Hepatocyte (in vitro differentiated cells): ENCODE measurements at regions not wholly inside any gene's neighbourhood (a gene's known extent, or its start where the extent isn't known, plus 50 kb on each side); places are given as distances from the start of the nearest gene placed in this dataset.

Experiments used
- DNase-seq: peaks from one replicate; pipeline ENCODE4 v3.0.0-alpha.2; 2016; ENCODE audit warnings: low spot score
- H2AFZ ChIP-seq: fragments of 200-600 bp; sonication (generic); 2 replicates; pipeline ENCODE4 v1.6.0; 2016; ENCODE audit warnings: antibody characterized with exemption, mild to moderate bottlenecking
- H3K27ac ChIP-seq: fragments of 200-600 bp; sonication (generic); 2 replicates; pipeline ENCODE4 v1.5.1; 2016; ENCODE audit warnings: mild to moderate bottlenecking
- H3K27me3 ChIP-seq: fragments of 200-600 bp; sonication (generic); 2 replicates; pipeline ENCODE4 v1.6.1; 2016
- H3K36me3 ChIP-seq: fragments of 200-600 bp; sonication (generic); replicated peaks from 2 replicates; pipeline ENCODE4 v1.5.1; 2016; ENCODE audit warnings: low read depth; ENCODE audit not compliant: insufficient read depth
- H3K4me1 ChIP-seq: fragments of 200-600 bp; sonication (generic); 2 replicates; pipeline ENCODE4 v1.5.1; 2016; ENCODE audit warnings: mild to moderate bottlenecking, moderate library complexity; ENCODE audit not compliant: insufficient read depth
- H3K4me2 ChIP-seq: fragments of 200-600 bp; sonication (generic); 2 replicates; pipeline ENCODE4 v1.6.0; 2016
- H3K4me3 ChIP-seq: fragments of 200-600 bp; sonication (generic); 2 replicates; pipeline ENCODE4 v1.5.1; 2016; ENCODE audit warnings: mild to moderate bottlenecking
- H3K79me2 ChIP-seq: fragments of 200-600 bp; sonication (generic); 2 replicates; pipeline ENCODE4 v1.6.0; 2017; ENCODE audit warnings: mild to moderate bottlenecking
- H3K9me2 ChIP-seq: fragments of 200-600 bp; sonication (generic); replicated peaks from 2 replicates; pipeline ENCODE4 v1.6.0; 2017; ENCODE audit warnings: mild to moderate bottlenecking; ENCODE audit not compliant: insufficient read depth
- H3K9me3 ChIP-seq: fragments of 200-600 bp; sonication (generic); 2 replicates; pipeline ENCODE4 v1.5.1; 2016; ENCODE audit warnings: low read depth, mild to moderate bottlenecking
- H4K20me1 ChIP-seq: fragments of 200-600 bp; sonication (generic); 2 replicates; pipeline ENCODE4 v1.6.0; 2016; ENCODE audit warnings: mild to moderate bottlenecking; ENCODE audit not compliant: insufficient read depth, poor library complexity, severe bottlenecking
- EZH2 ChIP-seq: fragments of 200-600 bp; sonication (generic); IDR thresholded peaks from 2 replicates; pipeline ENCODE4 v1.6.1; 2016; ENCODE audit warnings: antibody characterized with exemption, mild to moderate bottlenecking, borderline replicate concordance
- EZH2phosphoT487 ChIP-seq: fragments of 200-600 bp; sonication (generic); IDR thresholded peaks from one replicate; pipeline ENCODE4 v1.6.1; 2018; ENCODE audit warnings: antibody characterized with exemption, mild to moderate bottlenecking, low read depth, moderate library complexity; ENCODE audit not compliant: unreplicated experiment, severe bottlenecking
- WGBS: methylation state at CpG from one replicate; pipeline ENCODE4 v1.1.6; 2016; ENCODE audit warnings: low lambda C conversion rate; ENCODE audit errors: missing lambda C conversion rate; 5-methylcytosine and 5-hydroxymethylcytosine counted together
- TF ChIP-seq, protein P1 (sequence below): fragments of 200-600 bp; sonication (generic); IDR thresholded peaks from 2 replicates; pipeline ENCODE4 v1.5.1; 2016; ENCODE audit warnings: antibody characterized with exemption, mild to moderate bottlenecking; ENCODE audit not compliant: poor library complexity

DNA sequence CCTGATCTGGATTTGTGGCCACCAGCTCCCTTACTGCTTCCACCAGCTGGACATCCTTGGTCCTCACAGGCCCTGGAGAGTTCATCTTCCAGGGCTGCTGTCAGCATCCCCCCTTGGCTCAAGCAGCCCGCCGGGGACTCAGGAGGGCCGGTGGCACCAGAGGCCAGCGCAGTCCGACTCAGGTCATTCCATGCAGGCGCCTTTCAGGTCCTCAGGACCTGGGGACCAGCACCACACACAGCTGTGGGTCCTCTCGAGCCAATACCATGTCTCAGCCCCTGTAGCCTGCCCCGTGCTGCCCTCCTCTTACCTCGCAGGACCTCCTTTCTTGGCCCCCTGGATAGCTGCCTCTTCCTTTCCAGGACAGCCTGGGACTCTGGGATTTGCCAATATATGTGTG lies 145.5 kb downstream of the BMS1 start:
- no peak for DNase-seq
- Histone ChIP-seq H4K20me1 (no peaks in the 10 kb centered on the region), H2AFZ (no peak overlapping the region), H3K4me2 (no peak overlapping the region), H3K27me3 (peaks cover 23% of the 10 kb centered on the region), H3K4me3 (no peak overlapping the region), H3K9me2 (no peaks in the 10 kb centered on the region), H3K4me1 (no peaks in the 10 kb centered on the region), H3K79me2 (no peaks in the 10 kb centered on the region), H3K36me3 (no peaks in the 10 kb centered on the region), H3K9me3 (no peaks in the 10 kb centered on the region), H3K27ac (no peak overlapping the region)
- 87% methylated on average over 9 of the region's 9 CpGs for WGBS
- TF ChIP-seq EZH2phosphoT487 (no peak), EZH2 (no peak)
- TF ChIP-seq, protein P1, sequence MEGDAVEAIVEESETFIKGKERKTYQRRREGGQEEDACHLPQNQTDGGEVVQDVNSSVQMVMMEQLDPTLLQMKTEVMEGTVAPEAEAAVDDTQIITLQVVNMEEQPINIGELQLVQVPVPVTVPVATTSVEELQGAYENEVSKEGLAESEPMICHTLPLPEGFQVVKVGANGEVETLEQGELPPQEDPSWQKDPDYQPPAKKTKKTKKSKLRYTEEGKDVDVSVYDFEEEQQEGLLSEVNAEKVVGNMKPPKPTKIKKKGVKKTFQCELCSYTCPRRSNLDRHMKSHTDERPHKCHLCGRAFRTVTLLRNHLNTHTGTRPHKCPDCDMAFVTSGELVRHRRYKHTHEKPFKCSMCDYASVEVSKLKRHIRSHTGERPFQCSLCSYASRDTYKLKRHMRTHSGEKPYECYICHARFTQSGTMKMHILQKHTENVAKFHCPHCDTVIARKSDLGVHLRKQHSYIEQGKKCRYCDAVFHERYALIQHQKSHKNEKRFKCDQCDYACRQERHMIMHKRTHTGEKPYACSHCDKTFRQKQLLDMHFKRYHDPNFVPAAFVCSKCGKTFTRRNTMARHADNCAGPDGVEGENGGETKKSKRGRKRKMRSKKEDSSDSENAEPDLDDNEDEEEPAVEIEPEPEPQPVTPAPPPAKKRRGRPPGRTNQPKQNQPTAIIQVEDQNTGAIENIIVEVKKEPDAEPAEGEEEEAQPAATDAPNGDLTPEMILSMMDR: no peak

DNA sequence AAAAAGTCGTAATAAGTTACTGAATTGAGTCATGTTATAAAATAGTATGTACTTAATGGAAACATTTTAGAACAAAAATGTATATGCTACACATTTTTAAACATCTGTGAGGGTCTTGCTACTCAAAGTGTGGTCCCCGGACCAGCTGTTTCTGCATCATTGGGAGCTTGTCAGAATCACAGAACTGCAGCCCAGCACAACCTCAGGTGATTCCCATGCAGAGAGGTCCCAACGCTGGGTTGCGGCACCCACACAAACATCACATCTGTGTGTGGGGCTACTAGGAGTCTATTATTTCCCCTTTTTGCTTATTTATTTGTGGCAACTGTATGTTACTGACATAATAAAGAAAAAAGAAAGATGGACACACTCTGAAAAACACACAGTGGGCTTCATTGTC lies 146.6 kb downstream of the BMS1 start:
- H2AFZ ChIP-seq: no peak overlapping the region

DNA sequence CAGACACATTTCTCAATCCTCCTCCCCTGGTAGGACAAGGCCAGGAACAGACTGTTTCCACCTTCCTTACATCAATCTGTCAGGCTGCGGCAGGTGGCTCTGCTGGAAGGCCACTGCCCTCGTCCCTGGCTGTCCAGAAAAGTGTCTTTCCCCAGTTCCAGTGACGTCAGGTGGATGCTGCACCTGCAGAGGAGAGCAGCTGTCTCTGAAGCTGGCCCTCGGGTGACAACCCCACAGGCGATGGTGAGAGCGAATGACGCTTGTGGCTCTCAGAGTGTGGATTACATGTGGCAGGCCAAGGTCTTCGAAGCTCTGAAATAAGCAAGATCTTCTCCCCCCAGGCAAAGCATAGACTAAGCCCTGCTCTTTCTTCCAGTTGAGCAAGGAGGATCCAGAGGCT lies 146.9 kb upstream of the RET start:
- WGBS: 90% methylated on average over 8 of the region's 8 CpGs
- Histone ChIP-seq H3K9me2 (no peaks in the 10 kb centered on the region), H2AFZ (no peak overlapping the region), H3K27me3 (peaks cover 42% of the 10 kb centered on the region), H3K27ac (no peak overlapping the region), H3K79me2 (no peaks in the 10 kb centered on the region), H4K20me1 (no peaks in the 10 kb centered on the region), H3K36me3 (no peaks in the 10 kb centered on the region), H3K4me1 (peaks cover 8% of the 10 kb centered on the region), H3K9me3 (no peaks in the 10 kb centered on the region), H3K4me2 (no peak overlapping the region), H3K4me3 (no peak overlapping the region)
- DNase-seq: no peak
- TF ChIP-seq, protein P1: no peak
- no peak for TF ChIP-seq EZH2
- TF ChIP-seq EZH2phosphoT487: no peak

More for the DNA sequence above, 146.6 kb downstream of the BMS1 start:
- no peaks in the 10 kb centered on the region for H3K9me2 ChIP-seq
- H3K4me3 ChIP-seq: no peak overlapping the region
- H3K4me2 ChIP-seq: no peak overlapping the region
- H3K27me3 ChIP-seq: peaks cover 34% of the 10 kb centered on the region
- WGBS: 89% methylated on average over 4 of the region's 4 CpGs
- no peaks in the 10 kb centered on the region for H3K79me2 ChIP-seq
- TF ChIP-seq, protein P1: no peak
- TF ChIP-seq EZH2 (no peak), EZH2phosphoT487 (no peak)
- no peaks in the 10 kb centered on the region for H3K36me3 ChIP-seq
- no peak overlapping the region for H3K27ac ChIP-seq
- DNase-seq: no peak
- H3K9me3 ChIP-seq: no peaks in the 10 kb centered on the region
- H3K4me1 ChIP-seq: peaks cover 8% of the 10 kb centered on the region
- no peaks in the 10 kb centered on the region for H4K20me1 ChIP-seq
